SIG-M5 (cell line): ENCODE measurements at regions not wholly inside any gene's neighbourhood (a gene's known extent, or its start where the extent isn't known, plus 50 kb on each side); places are given as distances from the start of the nearest gene placed in this dataset.

Experiments used
- DNase-seq: peaks from one replicate; lab custom pipeline; 2025; lab: John Stamatoyannopoulos, UW

GRCh38 chr1:232445361-232446106 lies 184.4 kb downstream of the SIPA1L2 start:
- DNase-seq = no peak

GRCh38 chr1:232443372-232443771 lies 186.6 kb downstream of the SIPA1L2 start:
- no peak for DNase-seq

- no peak for DNase-seq
These were observed 188.9 kb downstream of the SIPA1L2 start for GRCh38 chr1:232441036-232441411.

- DNase-seq = no peak
These were observed 189.5 kb downstream of the SIPA1L2 start for GRCh38 chr1:232440325-232441035.

GRCh38 chr1:232439011-232439410 lies 190.9 kb downstream of the SIPA1L2 start:
- no peak for DNase-seq

- no peak for DNase-seq
These were observed 191.5 kb downstream of the SIPA1L2 start for GRCh38 chr1:232438476-232438875.

- no peak for DNase-seq
These were observed 192.4 kb downstream of the SIPA1L2 start for GRCh38 chr1:232437510-232437909.

GRCh38 chr1:232435729-232436128 lies 194.2 kb downstream of the SIPA1L2 start:
- DNase-seq = no peak

- no peak for DNase-seq
These were observed 197.6 kb downstream of the SIPA1L2 start for GRCh38 chr1:232432313-232432712.

GRCh38 chr1:232431748-232432147 lies 198.2 kb downstream of the SIPA1L2 start:
- no peak for DNase-seq

GRCh38 chr1:232431326-232431725 lies 198.6 kb downstream of the SIPA1L2 start:
- no peak for DNase-seq

- DNase-seq = no peak
These were observed 199.5 kb downstream of the SIPA1L2 start for GRCh38 chr1:232430467-232430866.

- DNase-seq = no peak
These were observed 201.0 kb downstream of the SIPA1L2 start for GRCh38 chr1:232428786-232429530.

GRCh38 chr1:232428036-232428645 lies 201.8 kb downstream of the SIPA1L2 start:
- DNase-seq = no peak

GRCh38 chr1:232426801-232427200 lies 203.1 kb downstream of the SIPA1L2 start:
- no peak for DNase-seq

- DNase-seq = no peak
These were observed 204.5 kb downstream of the SIPA1L2 start for GRCh38 chr1:232425421-232425820.

GRCh38 chr1:232423591-232423990 lies 206.3 kb downstream of the SIPA1L2 start:
- DNase-seq = no peak

GRCh38 chr1:232422898-232423297 lies 207.0 kb downstream of the SIPA1L2 start:
- no peak for DNase-seq

- no peak for DNase-seq
These were observed 207.8 kb downstream of the SIPA1L2 start for GRCh38 chr1:232422098-232422497.

GRCh38 chr1:232421143-232421796 lies 208.7 kb downstream of the SIPA1L2 start:
- no peak for DNase-seq

GRCh38 chr1:232417636-232418248 lies 212.2 kb downstream of the SIPA1L2 start:
- no peak for DNase-seq
